Hepatocyte (in vitro differentiated cells): ENCODE measurements at regions not wholly inside any gene's neighbourhood (a gene's known extent, or its start where the extent isn't known, plus 50 kb on each side); places are given as distances from the start of the nearest gene placed in this dataset.

ENCODE experiments used
- DNase-seq: peaks from one replicate; pipeline ENCODE4 v3.0.0-alpha.2; 2016; ENCODE audit warnings: low spot score
- H2AFZ ChIP-seq: fragments of 200-600 bp; sonication (generic); 2 replicates; pipeline ENCODE4 v1.6.0; 2016; ENCODE audit warnings: antibody characterized with exemption, mild to moderate bottlenecking
- H3K27ac ChIP-seq: fragments of 200-600 bp; sonication (generic); 2 replicates; pipeline ENCODE4 v1.5.1; 2016; ENCODE audit warnings: mild to moderate bottlenecking
- H3K27me3 ChIP-seq: fragments of 200-600 bp; sonication (generic); 2 replicates; pipeline ENCODE4 v1.6.1; 2016
- H3K36me3 ChIP-seq: fragments of 200-600 bp; sonication (generic); replicated peaks from 2 replicates; pipeline ENCODE4 v1.5.1; 2016; ENCODE audit warnings: low read depth; ENCODE audit not compliant: insufficient read depth
- H3K4me1 ChIP-seq: fragments of 200-600 bp; sonication (generic); 2 replicates; pipeline ENCODE4 v1.5.1; 2016; ENCODE audit warnings: mild to moderate bottlenecking, moderate library complexity; ENCODE audit not compliant: insufficient read depth
- H3K4me2 ChIP-seq: fragments of 200-600 bp; sonication (generic); 2 replicates; pipeline ENCODE4 v1.6.0; 2016
- H3K4me3 ChIP-seq: fragments of 200-600 bp; sonication (generic); 2 replicates; pipeline ENCODE4 v1.5.1; 2016; ENCODE audit warnings: mild to moderate bottlenecking
- H3K79me2 ChIP-seq: fragments of 200-600 bp; sonication (generic); 2 replicates; pipeline ENCODE4 v1.6.0; 2017; ENCODE audit warnings: mild to moderate bottlenecking
- H3K9me2 ChIP-seq: fragments of 200-600 bp; sonication (generic); replicated peaks from 2 replicates; pipeline ENCODE4 v1.6.0; 2017; ENCODE audit warnings: mild to moderate bottlenecking; ENCODE audit not compliant: insufficient read depth
- H3K9me3 ChIP-seq: fragments of 200-600 bp; sonication (generic); 2 replicates; pipeline ENCODE4 v1.5.1; 2016; ENCODE audit warnings: low read depth, mild to moderate bottlenecking
- H4K20me1 ChIP-seq: fragments of 200-600 bp; sonication (generic); 2 replicates; pipeline ENCODE4 v1.6.0; 2016; ENCODE audit warnings: mild to moderate bottlenecking; ENCODE audit not compliant: insufficient read depth, poor library complexity, severe bottlenecking
- CTCF ChIP-seq: fragments of 200-600 bp; sonication (generic); IDR thresholded peaks from 2 replicates; pipeline ENCODE4 v1.5.1; 2016; ENCODE audit warnings: antibody characterized with exemption, mild to moderate bottlenecking; ENCODE audit not compliant: poor library complexity
- EZH2 ChIP-seq: fragments of 200-600 bp; sonication (generic); IDR thresholded peaks from 2 replicates; pipeline ENCODE4 v1.6.1; 2016; ENCODE audit warnings: antibody characterized with exemption, mild to moderate bottlenecking, borderline replicate concordance
- EZH2phosphoT487 ChIP-seq: fragments of 200-600 bp; sonication (generic); IDR thresholded peaks from one replicate; pipeline ENCODE4 v1.6.1; 2018; ENCODE audit warnings: antibody characterized with exemption, mild to moderate bottlenecking, low read depth, moderate library complexity; ENCODE audit not compliant: unreplicated experiment, severe bottlenecking
- WGBS: methylation state at CpG from one replicate; pipeline ENCODE4 v1.1.6; 2016; ENCODE audit warnings: low lambda C conversion rate; ENCODE audit errors: missing lambda C conversion rate; 5-methylcytosine and 5-hydroxymethylcytosine counted together

GRCh38 chr13:21882766-21883165 lies 211.9 kb downstream of the FGF9 start:
- no peaks in the 10 kb centered on the region for H3K36me3 ChIP-seq
- no peak overlapping the region for H3K4me3 ChIP-seq
- H3K4me2 ChIP-seq: no peak overlapping the region
- no peak for TF ChIP-seq EZH2
- TF ChIP-seq CTCF: no peak
- no peak for TF ChIP-seq EZH2phosphoT487
- no peak overlapping the region for H2AFZ ChIP-seq
- no peak overlapping the region for H3K27ac ChIP-seq
- H3K27me3 ChIP-seq: no peaks in the 10 kb centered on the region
- H3K79me2 ChIP-seq: no peaks in the 10 kb centered on the region
- no peak for DNase-seq
- no peaks in the 10 kb centered on the region for H3K9me2 ChIP-seq
- 97% methylated on average over 9 of the region's 9 CpGs for WGBS
- no peaks in the 10 kb centered on the region for H3K9me3 ChIP-seq
- H4K20me1 ChIP-seq: no peaks in the 10 kb centered on the region
- H3K4me1 ChIP-seq: peaks cover 6% of the 10 kb centered on the region

- Histone ChIP-seq H3K27me3 (no peaks in the 10 kb centered on the region), H3K36me3 (no peaks in the 10 kb centered on the region), H4K20me1 (no peaks in the 10 kb centered on the region), H3K4me2 (no peak overlapping the region), H3K9me3 (no peaks in the 10 kb centered on the region), H3K4me1 (peaks cover 6% of the 10 kb centered on the region), H2AFZ (no peak overlapping the region), H3K4me3 (no peak overlapping the region), H3K9me2 (no peaks in the 10 kb centered on the region), H3K27ac (peak overlapping the region; percentile 11), H3K79me2 (no peaks in the 10 kb centered on the region)
- TF ChIP-seq CTCF (no peak), EZH2 (no peak), EZH2phosphoT487 (no peak)
- WGBS: 47% methylated on average over 1 of the region's 1 CpG
- no peak for DNase-seq
These were observed 212.8 kb downstream of the FGF9 start for GRCh38 chr13:21883713-21884112.

GRCh38 chr13:21884299-21884909 lies 213.5 kb downstream of the FGF9 start:
- Histone ChIP-seq H3K4me3 (no peak overlapping the region), H3K9me2 (no peaks in the 10 kb centered on the region), H3K79me2 (no peaks in the 10 kb centered on the region), H3K36me3 (no peaks in the 10 kb centered on the region), H2AFZ (no peak overlapping the region), H3K27ac (peak overlapping the region; percentile 11), H3K4me2 (no peak overlapping the region), H4K20me1 (no peaks in the 10 kb centered on the region), H3K27me3 (no peaks in the 10 kb centered on the region), H3K9me3 (no peaks in the 10 kb centered on the region), H3K4me1 (peaks cover 6% of the 10 kb centered on the region)
- WGBS: 39% methylated on average over 5 of the region's 5 CpGs
- peak; percentile 36 for DNase-seq
- TF ChIP-seq EZH2phosphoT487: no peak
- no peak for TF ChIP-seq EZH2
- TF ChIP-seq CTCF: no peak
